ENCODE measurements at regions not wholly inside any gene's neighbourhood (a gene's known extent, or its start where the extent isn't known, plus 50 kb on each side); places are given as distances from the start of the nearest gene placed in this dataset.

- peak; percentile 61 for TF ChIP-seq CTCF (IDR thresholded peaks at IDR 0.05; ENCODE audit: low read depth, low read length, poor library complexity, severe bottlenecking)
- no peak for TF ChIP-seq EZH2phosphoT487 (IDR thresholded peaks at IDR 0.05; ENCODE audit: borderline replicate concordance, low read length)
Measured at GRCh38 chr2:55771612-55772011, 78.0 kb upstream of the PNPT1 start.
